B cell (primary cell): ENCODE measurements at regions not wholly inside any gene's neighbourhood (a gene's known extent, or its start where the extent isn't known, plus 50 kb on each side); places are given as distances from the start of the nearest gene placed in this dataset.

Source experiments
- CTCF ChIP-seq: fragments of 200-600 bp; IDR thresholded peaks from one replicate; pipeline ENCODE4 v1.8.0; 2022; ENCODE audit warnings: antibody characterized with exemption, mild to moderate bottlenecking
- EZH2 ChIP-seq: IDR thresholded peaks from 2 replicates; pipeline ENCODE4 v1.6.1; 2012; ENCODE audit warnings: borderline replicate concordance, low read depth, mild to moderate bottlenecking, moderate library complexity, low read length; ENCODE audit not compliant: insufficient read depth, poor library complexity, severe bottlenecking

- TF ChIP-seq CTCF: no peak
- TF ChIP-seq EZH2: no peak
Observed at GRCh38 chr20:56860413-56860812, 231.3 kb downstream of the TFAP2C start.
